Tibial nerve (tissue), 4 donors: ENCODE measurements at regions not wholly inside any gene's neighbourhood (a gene's known extent, or its start where the extent isn't known, plus 50 kb on each side); places are given as distances from the start of the nearest gene placed in this dataset.

Experiments
- EP300 ChIP-seq, 2 donors: sonication (generic); formaldehyde crosslinking; IDR thresholded peaks; one replicate each; pipeline ENCODE4 v1.6.1; 2017; ENCODE audit warnings: antibody characterized with exemption in 2 of 2, mild to moderate bottlenecking in 1 of 2
- POLR2A ChIP-seq, 2 donors: fragments of 450-650 bp; IDR thresholded peaks; one replicate each; pipeline ENCODE4 v1.6.1; 2017; ENCODE audit warnings: antibody characterized with exemption in 2 of 2, mild to moderate bottlenecking in 2 of 2, moderate library complexity in 2 of 2
- TF ChIP-seq, protein P1 (sequence below), 5 experiments: fragments of 200-600 bp in 3 of 5; fragments of 450-650 bp in 2 of 5; sonication (generic) in 3 of 5; IDR thresholded peaks; one replicate each; pipeline ENCODE4 v1.5.1; 2016 to 2019; ENCODE audit warnings: antibody characterized with exemption in 5 of 5, mild to moderate bottlenecking in 3 of 5, moderate library complexity in 2 of 5

DNA sequence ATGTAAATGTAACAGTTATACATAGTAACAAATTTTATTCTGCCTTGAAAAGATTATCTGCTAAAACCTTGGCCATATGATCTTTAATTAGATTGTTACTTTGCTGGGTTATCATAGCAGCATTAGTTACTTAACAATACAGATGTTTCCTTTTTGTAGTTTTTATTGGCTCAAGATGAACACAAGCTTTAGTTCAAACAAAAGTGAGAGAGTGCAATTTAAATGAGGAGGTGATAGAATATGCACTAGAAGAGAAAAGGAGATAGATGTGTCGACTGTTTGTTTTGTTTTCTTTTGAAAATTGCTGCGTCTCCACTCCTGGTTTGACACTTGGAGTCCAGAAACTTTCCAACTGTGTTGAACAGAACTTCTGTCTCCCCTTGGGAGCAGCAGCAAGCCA, 91.4 kb upstream of the CAV2 start:
- TF ChIP-seq POLR2A (IDR thresholded peaks at IDR 0.05) (no peak), EP300 (IDR thresholded peaks at IDR 0.05) (no peak)
- TF ChIP-seq, protein P1, sequence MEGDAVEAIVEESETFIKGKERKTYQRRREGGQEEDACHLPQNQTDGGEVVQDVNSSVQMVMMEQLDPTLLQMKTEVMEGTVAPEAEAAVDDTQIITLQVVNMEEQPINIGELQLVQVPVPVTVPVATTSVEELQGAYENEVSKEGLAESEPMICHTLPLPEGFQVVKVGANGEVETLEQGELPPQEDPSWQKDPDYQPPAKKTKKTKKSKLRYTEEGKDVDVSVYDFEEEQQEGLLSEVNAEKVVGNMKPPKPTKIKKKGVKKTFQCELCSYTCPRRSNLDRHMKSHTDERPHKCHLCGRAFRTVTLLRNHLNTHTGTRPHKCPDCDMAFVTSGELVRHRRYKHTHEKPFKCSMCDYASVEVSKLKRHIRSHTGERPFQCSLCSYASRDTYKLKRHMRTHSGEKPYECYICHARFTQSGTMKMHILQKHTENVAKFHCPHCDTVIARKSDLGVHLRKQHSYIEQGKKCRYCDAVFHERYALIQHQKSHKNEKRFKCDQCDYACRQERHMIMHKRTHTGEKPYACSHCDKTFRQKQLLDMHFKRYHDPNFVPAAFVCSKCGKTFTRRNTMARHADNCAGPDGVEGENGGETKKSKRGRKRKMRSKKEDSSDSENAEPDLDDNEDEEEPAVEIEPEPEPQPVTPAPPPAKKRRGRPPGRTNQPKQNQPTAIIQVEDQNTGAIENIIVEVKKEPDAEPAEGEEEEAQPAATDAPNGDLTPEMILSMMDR (IDR thresholded peaks at IDR 0.05), result no peak
